GM19099 (cell line): ENCODE measurements at regions not wholly inside any gene's neighbourhood (a gene's known extent, or its start where the extent isn't known, plus 50 kb on each side); places are given as distances from the start of the nearest gene placed in this dataset.

Experiments
- POLR2A ChIP-seq: IDR thresholded peaks from 3 replicates; pipeline ENCODE4 v1.6.1; 2011; ENCODE audit warnings: low read depth; ENCODE audit not compliant: insufficient read length; ENCODE audit errors: extremely low read depth

DNA sequence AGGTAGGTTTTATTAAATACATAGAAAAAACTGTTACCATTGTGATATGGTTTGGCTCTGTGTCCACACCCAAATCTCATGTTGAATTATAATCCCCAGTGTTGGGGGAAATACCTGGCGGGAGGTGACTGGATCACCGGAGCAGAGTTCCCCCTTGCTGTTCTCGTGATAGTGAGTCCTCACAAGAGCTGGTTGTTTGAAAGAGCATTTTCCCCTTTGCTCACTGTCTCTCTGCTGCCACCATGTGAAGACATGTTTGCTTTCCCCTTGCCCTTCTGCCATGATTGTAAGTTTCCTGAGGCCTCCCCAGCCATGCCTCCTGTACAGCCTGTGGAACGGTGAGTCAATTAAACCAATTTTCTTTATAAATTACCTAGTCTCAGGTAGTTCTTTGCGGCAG lies 352.7 kb upstream of the SLC39A10 start:
- TF ChIP-seq POLR2A: no peak

DNA sequence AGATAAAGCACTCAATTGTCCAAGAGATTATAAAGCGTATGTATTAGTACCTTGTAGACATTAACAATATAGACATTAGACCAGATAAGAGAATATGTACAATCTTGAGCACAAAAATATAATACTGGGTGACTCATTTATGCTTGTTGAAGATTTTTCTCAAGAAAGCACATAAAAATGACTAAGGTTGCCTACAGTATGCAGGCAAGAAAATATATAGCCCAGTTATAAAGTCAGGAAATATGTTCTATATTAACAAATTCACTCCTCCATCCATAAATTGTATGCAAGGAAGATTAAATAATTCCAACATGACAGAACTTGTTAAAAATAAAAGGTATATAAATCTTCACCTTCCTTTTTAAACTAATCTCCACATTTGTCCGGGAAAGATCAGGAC lies 356.4 kb upstream of the SLC39A10 start:
- no peak for TF ChIP-seq POLR2A

DNA sequence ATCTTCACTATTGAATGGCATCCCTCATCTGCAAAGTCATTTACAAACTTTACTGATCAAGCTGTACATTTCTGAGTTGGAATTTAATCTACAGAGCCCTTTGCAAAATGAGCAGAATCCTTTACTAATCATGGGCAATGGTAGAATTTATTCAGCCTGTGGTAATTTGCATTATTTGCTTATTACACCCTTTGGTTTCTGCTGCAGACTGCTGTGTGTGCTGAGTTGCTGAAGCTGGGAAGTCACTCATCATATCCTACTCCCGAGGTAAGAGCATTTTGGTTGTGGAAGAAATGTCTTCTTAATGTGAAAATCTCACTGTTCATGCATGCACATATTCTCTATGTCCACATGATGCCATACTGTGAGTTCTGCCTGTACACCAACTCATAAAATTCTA lies 357.4 kb upstream of the SLC39A10 start:
- TF ChIP-seq POLR2A: no peak

DNA sequence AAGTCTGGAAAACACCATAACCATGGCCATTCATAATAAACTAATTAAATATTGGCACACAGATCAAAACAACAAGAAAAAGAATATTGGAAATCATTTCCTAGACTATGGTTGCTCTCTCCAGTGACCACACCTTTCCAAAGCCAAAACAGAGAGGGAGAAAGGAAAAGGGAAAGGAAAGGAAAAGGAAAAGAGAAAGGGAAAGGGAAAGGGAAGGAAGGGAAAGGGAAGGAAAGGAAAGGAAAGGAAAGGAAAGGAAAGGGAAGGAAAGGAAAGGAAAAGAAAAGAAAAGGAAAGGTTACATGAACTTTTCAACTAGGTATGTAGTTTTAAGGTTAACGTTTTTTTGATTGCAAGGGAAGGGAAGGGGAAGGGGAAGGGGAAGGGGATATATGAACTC lies 360.5 kb upstream of the SLC39A10 start:
- TF ChIP-seq POLR2A: no peak

DNA sequence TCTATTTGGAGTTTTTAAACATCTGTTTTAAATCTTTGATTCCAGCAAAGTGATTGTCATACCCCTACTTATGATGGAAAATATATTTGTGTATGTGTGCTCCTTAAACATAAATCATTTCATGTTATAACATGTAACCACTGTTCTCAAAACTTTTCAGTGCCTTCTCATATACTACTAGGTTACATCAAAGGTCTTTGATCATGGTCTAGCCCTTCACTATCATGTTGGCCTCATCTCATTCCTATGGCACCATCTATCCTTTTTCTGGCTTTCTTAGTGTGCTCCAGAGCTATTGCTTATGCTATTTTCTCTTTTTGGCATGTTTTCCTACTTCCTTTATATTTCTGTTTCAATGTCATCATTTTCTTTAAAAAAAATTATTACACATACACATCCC lies 367.9 kb upstream of the SLC39A10 start:
- TF ChIP-seq POLR2A: no peak

DNA sequence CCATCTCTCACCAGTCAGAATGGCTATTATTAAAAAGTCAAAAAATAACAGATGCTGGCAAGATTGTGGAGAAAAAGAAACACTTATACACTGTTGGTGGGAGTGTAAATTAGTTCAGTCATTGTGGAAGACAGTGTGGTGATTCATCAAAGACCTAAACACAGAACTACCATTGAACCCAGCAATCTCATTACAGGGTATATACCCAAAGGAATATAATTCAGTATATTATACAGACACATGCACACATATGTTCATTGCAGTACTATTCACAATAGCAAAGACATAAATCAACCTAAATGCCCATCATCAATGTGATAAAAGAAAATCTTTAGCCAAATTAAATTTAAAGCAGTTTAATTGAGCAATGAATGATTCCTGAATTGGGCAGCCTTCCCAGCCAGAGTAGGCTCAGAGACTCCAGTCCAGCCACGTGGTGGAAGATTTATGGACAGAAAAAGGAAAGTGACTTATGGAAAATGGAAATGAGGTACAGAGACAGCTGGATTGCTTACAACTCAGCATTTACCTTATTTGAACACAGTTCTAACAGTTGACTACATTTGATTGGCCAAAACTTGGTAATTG lies 377.1 kb upstream of the SLC39A10 start:
- no peak for TF ChIP-seq POLR2A

DNA sequence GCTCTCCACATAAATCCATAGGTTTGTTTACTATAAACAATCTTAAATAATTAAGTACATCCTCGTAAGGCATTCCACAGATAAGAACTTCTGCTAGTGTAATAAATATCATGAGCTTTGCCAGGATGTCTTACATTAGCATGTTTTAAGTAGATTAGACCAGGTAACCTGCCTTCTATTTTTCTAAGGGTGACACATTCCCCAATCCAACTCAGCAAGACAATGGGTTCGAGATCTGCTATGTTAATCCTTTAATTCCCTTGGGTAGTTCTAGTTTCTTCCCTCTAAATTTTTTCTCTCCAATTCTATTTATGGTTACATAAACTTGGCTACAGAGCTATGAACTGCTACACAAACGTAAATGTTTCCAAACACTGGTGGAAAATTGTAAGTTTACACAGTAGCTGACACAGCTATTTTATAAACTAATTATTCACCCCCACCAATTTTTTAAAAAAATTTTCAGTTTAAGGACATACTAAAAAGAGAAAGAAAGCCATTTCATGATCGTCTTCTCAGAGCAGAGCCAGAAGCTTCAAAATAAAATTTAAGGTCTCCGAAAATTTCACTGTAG lies 386.5 kb upstream of the SLC39A10 start:
- no peak for TF ChIP-seq POLR2A

DNA sequence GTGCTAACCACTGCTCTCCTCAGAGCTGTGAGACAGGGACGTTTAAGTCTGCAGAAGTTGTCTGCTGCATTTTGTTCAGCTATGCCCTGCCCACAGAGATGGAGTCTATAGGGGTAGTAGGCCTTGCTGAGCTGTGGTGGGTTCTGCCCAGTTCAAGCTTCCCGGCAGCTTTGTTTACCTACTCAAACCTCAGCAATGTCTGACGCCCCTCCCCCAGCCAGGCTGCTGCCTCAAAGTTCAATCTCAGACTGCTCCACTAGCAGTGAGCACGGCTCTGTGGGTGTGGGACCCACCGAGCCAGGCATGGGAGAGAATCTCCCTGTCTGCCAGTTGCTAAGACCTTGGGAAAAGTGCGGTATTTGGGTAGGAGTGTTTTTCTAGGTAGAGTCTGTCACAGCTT lies 387.8 kb upstream of the SLC39A10 start:
- TF ChIP-seq POLR2A: no peak

DNA sequence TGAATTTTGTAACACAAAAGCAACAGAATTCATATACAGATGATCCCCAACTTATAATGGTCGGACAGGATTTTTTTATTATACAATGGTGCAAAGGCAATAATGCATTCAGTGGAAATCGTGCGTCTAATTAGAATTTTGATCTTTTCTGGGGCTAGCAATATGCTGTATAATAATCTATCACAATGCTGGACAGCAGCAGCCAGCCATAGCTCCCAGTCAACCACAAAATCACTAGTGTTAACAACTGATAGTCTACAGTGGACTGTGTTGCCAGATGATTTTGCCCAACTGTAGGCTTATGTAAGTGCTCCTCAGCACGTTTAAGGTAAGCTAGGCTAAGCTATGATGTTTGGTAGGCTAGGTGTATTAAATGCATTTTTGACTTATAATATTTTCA lies 399.0 kb upstream of the SLC39A10 start:
- TF ChIP-seq POLR2A: no peak

DNA sequence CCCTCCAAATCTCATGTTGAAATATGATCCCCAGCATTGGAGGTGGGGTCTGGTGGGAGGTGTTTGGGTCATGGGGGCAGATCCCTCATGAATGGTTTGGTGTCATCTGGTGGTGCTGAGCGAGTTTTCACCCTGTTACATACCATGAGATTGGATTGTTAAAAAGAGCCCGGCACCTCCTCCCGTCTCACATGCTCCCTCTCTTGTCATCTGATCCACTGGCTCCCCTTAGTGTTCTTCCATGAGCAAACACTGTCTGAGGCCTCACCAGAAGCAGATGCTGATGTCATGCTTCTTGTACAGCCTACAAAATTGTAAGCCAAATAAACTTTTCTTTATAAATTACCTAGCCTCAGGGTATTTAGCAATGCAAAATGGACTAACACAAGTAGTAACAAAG lies 405.0 kb upstream of the SLC39A10 start:
- TF ChIP-seq POLR2A: no peak

DNA sequence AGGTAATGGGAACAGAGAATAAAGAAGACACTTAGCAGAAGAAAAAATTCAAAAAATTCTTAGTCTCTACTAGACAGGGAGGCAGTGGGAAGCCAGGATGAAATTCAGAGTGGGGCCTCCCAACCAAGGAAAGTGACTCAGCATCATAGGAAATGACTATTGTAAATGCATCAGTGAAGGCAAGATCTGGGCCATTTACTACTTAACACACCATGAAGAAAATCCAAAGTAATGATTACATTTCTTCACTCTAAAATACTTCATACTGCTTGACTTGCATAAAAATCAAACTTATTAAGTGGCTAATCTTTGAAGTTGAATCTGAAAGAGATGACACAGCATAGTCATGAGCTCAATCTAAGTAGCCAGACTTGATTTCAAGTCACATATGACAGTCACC lies 405.8 kb upstream of the SLC39A10 start:
- no peak for TF ChIP-seq POLR2A

DNA sequence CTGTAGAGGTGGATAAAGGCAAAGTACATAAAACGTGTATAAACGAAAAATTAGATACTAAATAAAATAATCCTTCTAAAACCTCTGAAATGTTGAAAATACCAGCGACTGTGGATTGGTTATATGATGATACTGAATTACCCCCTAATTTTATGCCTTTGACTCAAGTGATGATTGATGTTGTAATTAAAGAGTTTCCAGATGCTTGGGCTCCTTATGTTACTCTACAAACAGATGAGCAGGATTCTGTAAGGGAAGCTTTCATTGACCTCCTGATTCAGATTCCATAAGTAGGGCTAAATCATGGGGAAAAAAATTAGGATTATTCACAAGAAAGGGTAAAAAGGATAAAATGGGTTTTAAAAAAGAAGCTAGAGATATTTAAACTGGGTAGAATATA lies 418.2 kb upstream of the SLC39A10 start:
- TF ChIP-seq POLR2A: no peak

DNA sequence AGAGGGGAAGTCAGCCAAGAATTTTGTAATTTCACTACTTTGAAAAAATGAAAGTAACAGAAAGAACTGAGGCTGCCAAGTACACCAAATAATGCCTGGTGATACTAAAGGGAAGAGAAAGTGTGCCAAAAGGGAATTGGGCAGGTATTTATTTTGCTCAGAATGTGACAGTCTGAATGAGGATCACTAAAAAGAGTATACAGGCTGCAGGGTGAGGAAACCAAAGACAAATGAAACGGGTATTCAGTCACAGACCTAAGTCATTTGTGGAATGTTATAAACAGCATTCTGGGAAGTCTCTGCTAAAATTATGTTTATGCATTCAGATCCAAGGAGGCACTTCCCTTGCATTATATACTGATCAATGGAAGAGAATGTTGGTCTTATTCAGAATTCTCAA lies 418.6 kb upstream of the SLC39A10 start:
- TF ChIP-seq POLR2A: no peak

DNA sequence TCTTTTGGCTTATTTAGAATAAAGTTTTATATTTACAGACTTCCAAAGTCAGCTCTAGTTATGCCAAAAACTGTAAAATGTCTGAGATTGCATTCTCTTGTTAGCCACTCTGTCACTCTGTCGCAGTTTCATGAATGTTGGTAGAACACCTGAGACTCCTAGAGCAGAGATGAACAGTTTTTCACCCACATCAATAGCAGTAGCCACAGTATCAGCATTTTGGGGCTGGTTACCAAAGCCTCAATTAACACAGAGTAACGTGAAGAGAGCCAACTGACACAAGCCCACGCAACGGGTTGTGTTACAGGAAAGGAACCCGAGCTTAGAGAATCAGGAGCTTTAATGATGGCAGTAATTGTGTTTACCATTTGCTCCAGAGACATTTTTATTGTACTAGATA lies 443.0 kb upstream of the SLC39A10 start:
- TF ChIP-seq POLR2A: no peak

DNA sequence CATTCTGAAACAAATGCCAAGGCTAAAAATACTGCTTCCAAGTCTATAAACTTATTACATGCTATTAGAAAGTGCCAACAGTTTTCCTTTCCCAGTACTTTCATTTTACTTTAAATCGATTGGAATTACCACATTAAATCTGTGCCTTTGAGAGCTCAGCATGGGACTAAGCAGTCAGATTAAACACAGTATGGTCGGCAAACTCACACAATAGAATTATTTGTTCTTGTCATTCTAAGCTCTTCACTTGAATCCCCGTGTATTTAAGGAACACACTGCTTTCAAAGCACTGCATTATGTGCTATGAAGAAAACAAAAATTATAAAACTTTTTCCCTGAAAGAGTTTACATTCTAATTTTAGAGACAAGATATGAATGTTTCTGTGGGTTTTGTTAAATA lies 444.4 kb upstream of the SLC39A10 start:
- TF ChIP-seq POLR2A: no peak

DNA sequence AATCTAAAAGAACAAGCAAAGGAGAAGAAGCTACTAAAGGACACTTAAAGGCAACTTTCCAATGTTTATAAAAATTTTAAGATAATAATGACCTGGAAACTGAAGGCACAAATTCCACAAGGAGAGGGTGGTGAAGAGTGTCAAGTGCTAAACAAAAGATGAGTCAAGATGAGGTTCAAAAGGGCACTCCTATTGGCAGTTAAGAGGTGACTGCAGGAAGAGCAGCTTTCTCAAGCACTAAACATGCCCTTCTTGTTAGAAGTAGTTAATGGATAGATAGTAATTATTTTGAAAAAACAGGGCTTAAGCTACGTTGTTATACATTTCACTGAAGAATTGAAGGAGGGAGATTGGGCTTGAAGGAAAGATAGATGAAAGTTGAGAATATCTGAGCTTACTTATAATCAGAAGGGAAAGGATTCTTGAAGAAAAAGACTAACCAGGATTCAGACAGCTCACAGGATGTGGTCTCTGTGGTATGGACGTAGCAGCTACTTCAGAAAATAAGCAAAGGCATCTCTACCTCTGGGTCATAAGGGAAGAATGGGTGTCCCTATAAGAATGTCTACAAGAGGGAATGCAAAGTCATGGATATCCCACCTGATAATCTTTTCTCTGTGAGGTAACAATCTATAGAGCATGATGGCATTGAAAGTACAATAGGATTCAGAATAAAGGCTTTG lies 454.7 kb upstream of the SLC39A10 start:
- no peak for TF ChIP-seq POLR2A
